ENCODE measurements at regions not wholly inside any gene's neighbourhood (a gene's known extent, or its start where the extent isn't known, plus 50 kb on each side); places are given as distances from the start of the nearest gene placed in this dataset.

GRCh38 chr1:42096554-42096953 lies 56.7 kb upstream of the GUCA2B start:
- DNase-seq: no peak

GRCh38 chr1:42089246-42089645 lies 64.0 kb upstream of the GUCA2B start:
- DNase-seq: no peak

- no peak for DNase-seq
These were observed 67.1 kb upstream of the GUCA2B start for GRCh38 chr1:42086146-42086545.

- no peak for DNase-seq
These were observed 67.6 kb upstream of the GUCA2B start for GRCh38 chr1:42085596-42085995.

GRCh38 chr1:42081475-42081874 lies 71.7 kb upstream of the GUCA2B start:
- DNase-seq: no peak

GRCh38 chr1:42075179-42075578 lies 78.0 kb upstream of the GUCA2B start:
- DNase-seq: no peak

GRCh38 chr1:42070996-42071395 lies 82.2 kb upstream of the GUCA2B start:
- DNase-seq: no peak

- DNase-seq: no peak
These were observed 95.4 kb upstream of the GUCA2B start for GRCh38 chr1:42057800-42058199.

- DNase-seq: no peak
These were observed 96.8 kb upstream of the GUCA2B start for GRCh38 chr1:42056460-42056859.

GRCh38 chr1:42055061-42055460 lies 98.1 kb upstream of the GUCA2B start:
- DNase-seq: no peak

GRCh38 chr1:42052072-42052699 lies 101.0 kb upstream of the GUCA2B start:
- no peak for DNase-seq

- DNase-seq: no peak
These were observed 105.7 kb upstream of the GUCA2B start for GRCh38 chr1:42047508-42047880.

GRCh38 chr1:42046761-42047507 lies 106.3 kb upstream of the GUCA2B start:
- DNase-seq: no peak

GRCh38 chr1:42044346-42044745 lies 108.9 kb upstream of the GUCA2B start:
- no peak for DNase-seq

GRCh38 chr1:42043811-42044210 lies 109.4 kb upstream of the GUCA2B start:
- no peak for DNase-seq

- DNase-seq: no peak
These were observed 110.0 kb upstream of the GUCA2B start for GRCh38 chr1:42043182-42043581.

- DNase-seq: no peak
These were observed 112.2 kb upstream of the GUCA2B start for GRCh38 chr1:42041031-42041430.

GRCh38 chr1:42040159-42040558 lies 113.1 kb upstream of the GUCA2B start:
- no peak for DNase-seq

GRCh38 chr1:42038261-42038660 lies 114.9 kb upstream of the GUCA2B start:
- no peak for DNase-seq

- no peak for DNase-seq
These were observed 115.6 kb upstream of the GUCA2B start for GRCh38 chr1:42037586-42037985.

GRCh38 chr1:42037161-42037560 lies 116.0 kb upstream of the GUCA2B start:
- no peak for DNase-seq

GRCh38 chr1:42035830-42036604 lies 117.2 kb upstream of the GUCA2B start:
- DNase-seq: peak; percentile 98

- no peak for DNase-seq
These were observed 116.6 kb upstream of the HIVEP3 start for GRCh38 chr1:42035205-42035829.

- DNase-seq: no peak
These were observed 115.7 kb upstream of the HIVEP3 start for GRCh38 chr1:42034426-42034825.
